SK-N-SH (cell line): ENCODE measurements at regions not wholly inside any gene's neighbourhood (a gene's known extent, or its start where the extent isn't known, plus 50 kb on each side); places are given as distances from the start of the nearest gene placed in this dataset.
"Not testable (repeated sequence)": the region's sequence is repeated elsewhere in the genome, so short reads cannot be mapped to it uniquely, and the experiment has no call there.

Experiments used
- CTCF ChIA-PET: fragments of 300-600, 350-600 bp; formaldehyde crosslinking; extraction: SDS; loops from one replicate; lab custom pipeline; 2021; lab: Yijun Ruan, JAX
- POLR2A ChIA-PET: fragments of 350-600 bp; sonication (Branson Sonifier 250); formaldehyde crosslinking; extraction: SDS; loops from one replicate; lab custom pipeline; 2020; ENCODE audit warnings: antibody characterized with exemption, inconsistent platforms; lab: Yijun Ruan, JAX
- DNase-seq: peaks from one replicate; pipeline ENCODE4 v3.0.0; 2012
- H2AFZ ChIP-seq: fragments of 200-600 bp; sonication (generic); 2 replicates; pipeline ENCODE4 v1.8.1; 2016; ENCODE audit warnings: antibody characterized with exemption, mild to moderate bottlenecking, low read depth
- H3F3A ChIP-seq: fragments of 200-600 bp; sonication (generic); replicated peaks from 2 replicates; pipeline ENCODE3; 2016; ENCODE audit warnings: antibody characterized with exemption, mild to moderate bottlenecking; ENCODE audit not compliant: insufficient read depth
- H3K27ac ChIP-seq, 2 experiments: fragments of 200-500 bp in 1 of 2; fragments of 200-600 bp in 1 of 2; sonication (Bioruptor generic) in 1 of 2; sonication (generic), shearing (Covaris generic) in 1 of 2; 2 replicates each; pipeline versions ENCODE4 v1.5.1 to v1.6.1; 2014 to 2016; ENCODE audit warnings: low read depth in 2 of 2, inconsistent platforms in 1 of 2, low read length in 1 of 2, mild to moderate bottlenecking in 1 of 2, mixed read lengths in 1 of 2
- H3K27me3 ChIP-seq: fragments of 200-600 bp; sonication (generic), shearing (Covaris generic); 2 replicates; pipeline ENCODE4 v1.6.1; 2016; ENCODE audit warnings: mixed run types; ENCODE audit not compliant: insufficient read depth
- H3K36me3 ChIP-seq, 2 experiments: fragments of 200-500 bp in 1 of 2; fragments of 200-600 bp in 1 of 2; sonication (Bioruptor generic) in 1 of 2; sonication (generic) in 1 of 2; replicated peaks in 1 of 2; 2 replicates each; pipeline versions ENCODE3 to v1.5.1; 2014 to 2016; ENCODE audit warnings: low read length in 1 of 2, mild to moderate bottlenecking in 1 of 2; ENCODE audit not compliant: insufficient read depth in 2 of 2, control insufficient read depth in 1 of 2
- H3K4me1 ChIP-seq, 2 experiments: fragments of 200-500 bp in 1 of 2; fragments of 200-600 bp in 1 of 2; sonication (Bioruptor generic) in 1 of 2; sonication (generic), shearing (Covaris generic) in 1 of 2; 2 replicates each; pipeline versions ENCODE4 v1.5.1 to v1.6.1; 2014 to 2016; ENCODE audit warnings: low read depth in 1 of 2, low read length in 1 of 2, mixed run types in 1 of 2; ENCODE audit not compliant: insufficient read depth in 2 of 2, control insufficient read depth in 1 of 2
- H3K4me2 ChIP-seq: fragments of 200-600 bp; sonication (generic), shearing (Covaris generic); 2 replicates; pipeline ENCODE4 v1.6.1; 2017; ENCODE audit warnings: mixed run types
- H3K4me3 ChIP-seq, 2 experiments: fragments of 200-500 bp in 1 of 2; fragments of 200-600 bp in 1 of 2; sonication (Bioruptor generic) in 1 of 2; sonication (generic), shearing (Covaris generic) in 1 of 2; 2 replicates each; pipeline versions ENCODE4 v1.5.1 to v1.8.1; 2014 to 2016; ENCODE audit warnings: low read depth in 2 of 2, inconsistent platforms in 1 of 2, low read length in 1 of 2, mild to moderate bottlenecking in 1 of 2, mixed read lengths in 1 of 2, moderate library complexity in 1 of 2
- H3K79me2 ChIP-seq: fragments of 200-600 bp; sonication (generic); 2 replicates; pipeline ENCODE4 v1.8.1; 2017; ENCODE audit warnings: mild to moderate bottlenecking; ENCODE audit not compliant: insufficient read depth
- H3K9ac ChIP-seq: fragments of 200-600 bp; sonication (generic); 2 replicates; pipeline ENCODE4 v1.6.1; 2017; ENCODE audit warnings: mixed run types
- H3K9me2 ChIP-seq: fragments of 200-600 bp; sonication (generic); 2 replicates; pipeline ENCODE4 v1.6.1; 2017; ENCODE audit warnings: mixed run types
- H3K9me3 ChIP-seq: fragments of 200-600 bp; sonication (generic); 2 replicates; pipeline ENCODE4 v1.6.1; 2017; ENCODE audit warnings: mixed run types, mild to moderate bottlenecking, moderate library complexity
- H4K20me1 ChIP-seq: fragments of 200-600 bp; sonication (generic); 2 replicates; pipeline ENCODE4 v1.6.1; 2017; ENCODE audit warnings: mild to moderate bottlenecking, mixed run types; ENCODE audit not compliant: insufficient read depth
- ELF1 ChIP-seq: IDR thresholded peaks from 2 replicates; pipeline ENCODE4 v1.4.0; 2012
- EP300 ChIP-seq, 2 experiments: IDR thresholded peaks; 2 replicates each; pipeline versions ENCODE4 v1.4.0 to v1.6.1; 2012; ENCODE audit warnings: borderline replicate concordance in 1 of 2, low read depth in 1 of 2, low read length in 1 of 2
- EZH2phosphoT487 ChIP-seq: fragments of 200-600 bp; sonication (generic); IDR thresholded peaks from 2 replicates; pipeline ENCODE4 v1.6.1; 2017; ENCODE audit warnings: low read depth, mixed run types, mild to moderate bottlenecking, antibody characterized with exemption, moderate library complexity, borderline replicate concordance
- FOXM1 ChIP-seq: IDR thresholded peaks from 2 replicates; pipeline ENCODE4 v1.4.0; 2012; ENCODE audit warnings: low read depth, mild to moderate bottlenecking
- GABPA ChIP-seq: IDR thresholded peaks from 2 replicates; pipeline ENCODE4 v1.4.0; 2012; ENCODE audit warnings: low read depth, mild to moderate bottlenecking
- GATA2 ChIP-seq: sonication (generic); formaldehyde crosslinking; IDR thresholded peaks from 2 replicates; pipeline ENCODE4 v1.5.0; 2020; ENCODE audit warnings: mild to moderate bottlenecking, missing genetic modification reagents
- MEF2A ChIP-seq: IDR thresholded peaks from 2 replicates; pipeline ENCODE4 v1.4.0; 2012; ENCODE audit warnings: low read depth, borderline replicate concordance
- MXI1 ChIP-seq: IDR thresholded peaks from 2 replicates; pipeline ENCODE4 v1.6.1; 2012; ENCODE audit warnings: mild to moderate bottlenecking, low read depth, low read length, improper control_type of control experiment
- RAD21 ChIP-seq: IDR thresholded peaks from 2 replicates; pipeline ENCODE4 v1.6.1; 2012; ENCODE audit warnings: mild to moderate bottlenecking, low read length
- RCOR1 ChIP-seq: fragments of 150-350 bp; IDR thresholded peaks from 2 replicates; pipeline ENCODE4 v1.6.1; 2017; ENCODE audit warnings: antibody characterized with exemption, low read length
- REST ChIP-seq: IDR thresholded peaks from 2 replicates; pipeline ENCODE4 v1.6.1; 2012; ENCODE audit warnings: mild to moderate bottlenecking, low read depth, low read length, moderate library complexity
- RFX5 ChIP-seq: IDR thresholded peaks from 2 replicates; pipeline ENCODE4 v1.6.1; 2012; ENCODE audit warnings: mild to moderate bottlenecking, improper control_type of control experiment, low read length
- RXRA ChIP-seq: IDR thresholded peaks from 2 replicates; pipeline ENCODE4 v1.4.0; 2012; ENCODE audit warnings: low read depth, mild to moderate bottlenecking, borderline replicate concordance
- TAF1 ChIP-seq: IDR thresholded peaks from 2 replicates; pipeline ENCODE4 v1.6.1; 2012; ENCODE audit warnings: low read depth, mild to moderate bottlenecking, low read length, moderate library complexity, borderline replicate concordance
- USF1 ChIP-seq: IDR thresholded peaks from 2 replicates; pipeline ENCODE4 v1.4.0; 2012; ENCODE audit warnings: low read depth, borderline replicate concordance
- WGBS: methylation state at CpG from one replicate; pipeline ENCODE4 v1.1.6; 2017; ENCODE audit warnings: low lambda C conversion rate; 5-methylcytosine and 5-hydroxymethylcytosine counted together
- TF ChIP-seq, protein P1 (sequence below): IDR thresholded peaks from 2 replicates; pipeline ENCODE4; 2012

GRCh38 chr4:107490116-107490515, 229.9 kb downstream of the PAPSS1 start:
- no peak overlapping the region for H2AFZ ChIP-seq
- no peak for DNase-seq
- no peak overlapping the region for H3K9ac ChIP-seq
- no peak overlapping the region for H3K4me2 ChIP-seq
- no peak overlapping the region for H3K27ac ChIP-seq
- TF ChIP-seq GABPA: no peak
- no peak for TF ChIP-seq TAF1
- TF ChIP-seq RCOR1: no peak
- TF ChIP-seq USF1: no peak
- TF ChIP-seq RAD21: no peak
- no peak for TF ChIP-seq MEF2A
- TF ChIP-seq FOXM1: no peak
- no peak for TF ChIP-seq EP300 (IDR thresholded peaks at IDR 0.05; ENCODE audit: borderline replicate concordance in 1 of 2, low read depth in 1 of 2, low read length in 1 of 2)
- TF ChIP-seq RFX5: no peak
- TF ChIP-seq MXI1: no peak
- TF ChIP-seq, protein P1, sequence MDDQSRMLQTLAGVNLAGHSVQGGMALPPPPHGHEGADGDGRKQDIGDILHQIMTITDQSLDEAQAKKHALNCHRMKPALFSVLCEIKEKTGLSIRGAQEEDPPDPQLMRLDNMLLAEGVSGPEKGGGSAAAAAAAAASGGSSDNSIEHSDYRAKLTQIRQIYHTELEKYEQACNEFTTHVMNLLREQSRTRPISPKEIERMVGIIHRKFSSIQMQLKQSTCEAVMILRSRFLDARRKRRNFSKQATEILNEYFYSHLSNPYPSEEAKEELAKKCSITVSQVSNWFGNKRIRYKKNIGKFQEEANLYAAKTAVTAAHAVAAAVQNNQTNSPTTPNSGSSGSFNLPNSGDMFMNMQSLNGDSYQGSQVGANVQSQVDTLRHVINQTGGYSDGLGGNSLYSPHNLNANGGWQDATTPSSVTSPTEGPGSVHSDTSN: no peak
- no peak for TF ChIP-seq RXRA
- no peak for TF ChIP-seq REST
- no peak for TF ChIP-seq ELF1
- TF ChIP-seq EZH2phosphoT487: no peak
- no peak for TF ChIP-seq GATA2
- H3K36me3 ChIP-seq: no peaks in the 10 kb centered on the region
- CTCF ChIA-PET: no interaction called here
- no peaks in the 10 kb centered on the region for H4K20me1 ChIP-seq
- no peaks in the 10 kb centered on the region for H3F3A ChIP-seq
- no peaks in the 10 kb centered on the region for H3K9me2 ChIP-seq
- POLR2A ChIA-PET: no interaction called here
- H3K4me1 ChIP-seq: no peaks in the 10 kb centered on the region
- H3K27me3 ChIP-seq: no peaks in the 10 kb centered on the region
- no peaks in the 10 kb centered on the region for H3K79me2 ChIP-seq
- WGBS: 69% methylated on average over 2 of the region's 2 CpGs
- H3K9me3 ChIP-seq: no peaks in the 10 kb centered on the region
- H3K4me3 ChIP-seq: no peak overlapping the region

- H3K4me1 ChIP-seq, H3F3A ChIP-seq, H3K9me2 ChIP-seq, H2AFZ ChIP-seq, POLR2A ChIA-PET, DNase-seq, H3K79me2 ChIP-seq, H3K4me2 ChIP-seq, H3K4me3 ChIP-seq, H3K27ac ChIP-seq, H3K9me3 ChIP-seq, H3K27me3 ChIP-seq, H3K36me3 ChIP-seq, H4K20me1 ChIP-seq, H3K9ac ChIP-seq: not testable (repeated sequence)
- 8% methylated on average over 1 of the region's 1 CpG for WGBS
- CTCF ChIA-PET: interaction anchor here (1.2 kb wide), 1 partner anchor 36 kb away, joined by 3 read pairs; no protein-coding TSS in a partner anchor
Measured at GRCh38 chr4:107483621-107484020, 236.4 kb downstream of the PAPSS1 start.
